Panc1 (cell line): ENCODE measurements at regions not wholly inside any gene's neighbourhood (a gene's known extent, or its start where the extent isn't known, plus 50 kb on each side); places are given as distances from the start of the nearest gene placed in this dataset.

ENCODE experiments used
- ATAC-seq: fragments of 200-7000 bp; cut with Tn5 transposase; 2 replicates; pipeline ENCODE4 v1.9.1; 2020; ENCODE audit warnings: mild to moderate bottlenecking, moderate library complexity
- BruUV-seq: library from RNA; stranded (reverse); fragments of 400-500 nt; replicated peaks from 2 replicates; lab custom pipeline; 2021; lab: Mats Ljungman, UMichigan
- CTCF ChIA-PET: fragments of 300-600 bp; sonication (Branson Sonifier 250); formaldehyde crosslinking; loops from one replicate; lab custom pipeline; 2022; ENCODE audit warnings: antibody characterized with exemption; lab: Charles Lee
- POLR2A ChIA-PET: fragments of 300-600 bp; sonication (Branson Sonifier 250); formaldehyde crosslinking; loops from one replicate; lab custom pipeline; 2022; ENCODE audit warnings: antibody characterized with exemption; lab: Charles Lee
- DNase-seq: peaks from one replicate; pipeline ENCODE4 v3.0.0-alpha.2; 2010; ENCODE audit warnings: low read depth, low spot score
- H3K27ac ChIP-seq: 2 replicates; pipeline ENCODE4 v1.5.1; 2011; ENCODE audit warnings: mild to moderate bottlenecking, low read length, inconsistent platforms
- H3K27me3 ChIP-seq: fragments of 200-500 bp; sonication (Bioruptor generic); 2 replicates; pipeline ENCODE4 v1.6.0; 2014; ENCODE audit warnings: low read length, inconsistent platforms; ENCODE audit not compliant: control insufficient read depth, insufficient read depth
- H3K36me3 ChIP-seq: fragments of 200-500 bp; sonication (Bioruptor generic); 2 replicates; pipeline ENCODE4 v1.5.1; 2014; ENCODE audit warnings: inconsistent platforms, mild to moderate bottlenecking, low read length, moderate library complexity; ENCODE audit not compliant: control insufficient read depth, insufficient read depth
- H3K4me1 ChIP-seq: 2 replicates; pipeline ENCODE4 v1.5.1; 2011; ENCODE audit warnings: inconsistent platforms, mild to moderate bottlenecking, low read length, moderate library complexity; ENCODE audit not compliant: control insufficient read depth, insufficient read depth
- H3K4me3 ChIP-seq, 2 experiments: 2 replicates each; pipeline ENCODE4 v1.5.1; 2011 to 2012; ENCODE audit warnings: low read depth in 2 of 2, low read length in 2 of 2, mild to moderate bottlenecking in 2 of 2, inconsistent platforms in 1 of 2, moderate library complexity in 1 of 2
- H3K9me3 ChIP-seq: fragments of 200-500 bp; sonication (Bioruptor generic); 2 replicates; pipeline ENCODE4 v1.5.1; 2014; ENCODE audit warnings: low read depth, mild to moderate bottlenecking, inconsistent platforms, low read length, moderate library complexity; ENCODE audit not compliant: control insufficient read depth, insufficient read depth
- POLR2AphosphoS5 ChIP-seq: IDR thresholded peaks from 2 replicates; pipeline ENCODE4 v1.6.1; 2012; ENCODE audit warnings: mild to moderate bottlenecking, low read depth, low read length, moderate library complexity
- SIN3A ChIP-seq: IDR thresholded peaks from 2 replicates; pipeline ENCODE4 v1.6.1; 2012; ENCODE audit warnings: low read depth, mild to moderate bottlenecking, low read length, moderate library complexity, borderline replicate concordance; ENCODE audit not compliant: insufficient read depth
- TCF7L2 ChIP-seq: IDR thresholded peaks from 2 replicates; pipeline ENCODE4 v1.6.1; 2011; ENCODE audit warnings: mild to moderate bottlenecking, low read depth, low read length, inconsistent platforms
- in situ Hi-C: cut with HindIII; loops from 2 replicates; pipeline ENCODE4 v1.10.0; 2016; ENCODE audit warnings: low sequenced_read_pairs, low pct_unique_long_range_greater_than_20kb
- intact Hi-C: fragments of 100-400 bp; cut with micrococcal nuclease; formaldehyde crosslinking; loops from one replicate; pipeline ENCODE4 v1.10.0; 2022; ENCODE audit not compliant: unreplicated experiment
- TF ChIP-seq, protein P1 (sequence below), 2 experiments: IDR thresholded peaks; 2 replicates each; pipeline ENCODE4 v1.6.1; 2011 to 2012; ENCODE audit warnings: low read depth in 2 of 2, control low read depth in 1 of 2, low read length in 1 of 2, mild to moderate bottlenecking in 1 of 2, moderate library complexity in 1 of 2; ENCODE audit not compliant: insufficient read depth in 1 of 2
- TF ChIP-seq, protein P2 (sequence below): fragments of 450-650 bp; IDR thresholded peaks from 2 replicates; pipeline ENCODE4 v1.5.1; 2017; ENCODE audit warnings: mild to moderate bottlenecking

DNA sequence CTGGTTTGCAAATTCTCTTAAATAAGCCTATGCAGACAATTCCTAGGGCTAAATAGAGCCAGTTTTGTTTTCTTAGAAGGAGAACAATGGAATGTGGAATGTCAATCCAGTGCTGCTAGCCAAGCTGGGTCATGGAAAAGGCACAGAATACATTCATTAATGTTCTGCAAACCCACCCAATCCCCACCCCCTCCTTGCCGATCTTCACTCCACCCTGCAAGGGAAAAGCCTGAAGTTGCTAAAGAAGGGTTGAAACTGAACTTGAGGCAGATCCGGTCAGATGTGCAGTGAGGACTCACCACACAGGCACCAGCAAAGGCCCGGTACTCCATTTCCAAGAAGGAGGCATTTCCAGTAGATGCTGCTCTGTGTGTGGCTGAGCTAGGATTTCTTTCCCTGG, 179.6 kb downstream of the PLPP3 start:
- ChIA-PET POLR2A (no interaction called here), CTCF (no interaction called here)
- Histone ChIP-seq H3K36me3 (no peaks in the 10 kb centered on the region), H3K9me3 (no peaks in the 10 kb centered on the region), H3K27me3 (no peaks in the 10 kb centered on the region; the same call in none of the 2 replicates), H3K27ac (no peak overlapping the region), H3K4me3 (no peak overlapping the region), H3K4me1 (no peaks in the 10 kb centered on the region)
- in situ Hi-C loops: no loop called here
- no peak for DNase-seq
- no peak for ATAC-seq
- TF ChIP-seq POLR2AphosphoS5 (no peak), SIN3A (no peak), TCF7L2 (no peak)
- TF ChIP-seq, protein P1, sequence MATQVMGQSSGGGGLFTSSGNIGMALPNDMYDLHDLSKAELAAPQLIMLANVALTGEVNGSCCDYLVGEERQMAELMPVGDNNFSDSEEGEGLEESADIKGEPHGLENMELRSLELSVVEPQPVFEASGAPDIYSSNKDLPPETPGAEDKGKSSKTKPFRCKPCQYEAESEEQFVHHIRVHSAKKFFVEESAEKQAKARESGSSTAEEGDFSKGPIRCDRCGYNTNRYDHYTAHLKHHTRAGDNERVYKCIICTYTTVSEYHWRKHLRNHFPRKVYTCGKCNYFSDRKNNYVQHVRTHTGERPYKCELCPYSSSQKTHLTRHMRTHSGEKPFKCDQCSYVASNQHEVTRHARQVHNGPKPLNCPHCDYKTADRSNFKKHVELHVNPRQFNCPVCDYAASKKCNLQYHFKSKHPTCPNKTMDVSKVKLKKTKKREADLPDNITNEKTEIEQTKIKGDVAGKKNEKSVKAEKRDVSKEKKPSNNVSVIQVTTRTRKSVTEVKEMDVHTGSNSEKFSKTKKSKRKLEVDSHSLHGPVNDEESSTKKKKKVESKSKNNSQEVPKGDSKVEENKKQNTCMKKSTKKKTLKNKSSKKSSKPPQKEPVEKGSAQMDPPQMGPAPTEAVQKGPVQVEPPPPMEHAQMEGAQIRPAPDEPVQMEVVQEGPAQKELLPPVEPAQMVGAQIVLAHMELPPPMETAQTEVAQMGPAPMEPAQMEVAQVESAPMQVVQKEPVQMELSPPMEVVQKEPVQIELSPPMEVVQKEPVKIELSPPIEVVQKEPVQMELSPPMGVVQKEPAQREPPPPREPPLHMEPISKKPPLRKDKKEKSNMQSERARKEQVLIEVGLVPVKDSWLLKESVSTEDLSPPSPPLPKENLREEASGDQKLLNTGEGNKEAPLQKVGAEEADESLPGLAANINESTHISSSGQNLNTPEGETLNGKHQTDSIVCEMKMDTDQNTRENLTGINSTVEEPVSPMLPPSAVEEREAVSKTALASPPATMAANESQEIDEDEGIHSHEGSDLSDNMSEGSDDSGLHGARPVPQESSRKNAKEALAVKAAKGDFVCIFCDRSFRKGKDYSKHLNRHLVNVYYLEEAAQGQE (IDR thresholded peaks at IDR 0.05; ENCODE audit: insufficient read depth in 1 of 2, low read depth in 2 of 2, low read length in 1 of 2): no peak
- TF ChIP-seq, protein P2, sequence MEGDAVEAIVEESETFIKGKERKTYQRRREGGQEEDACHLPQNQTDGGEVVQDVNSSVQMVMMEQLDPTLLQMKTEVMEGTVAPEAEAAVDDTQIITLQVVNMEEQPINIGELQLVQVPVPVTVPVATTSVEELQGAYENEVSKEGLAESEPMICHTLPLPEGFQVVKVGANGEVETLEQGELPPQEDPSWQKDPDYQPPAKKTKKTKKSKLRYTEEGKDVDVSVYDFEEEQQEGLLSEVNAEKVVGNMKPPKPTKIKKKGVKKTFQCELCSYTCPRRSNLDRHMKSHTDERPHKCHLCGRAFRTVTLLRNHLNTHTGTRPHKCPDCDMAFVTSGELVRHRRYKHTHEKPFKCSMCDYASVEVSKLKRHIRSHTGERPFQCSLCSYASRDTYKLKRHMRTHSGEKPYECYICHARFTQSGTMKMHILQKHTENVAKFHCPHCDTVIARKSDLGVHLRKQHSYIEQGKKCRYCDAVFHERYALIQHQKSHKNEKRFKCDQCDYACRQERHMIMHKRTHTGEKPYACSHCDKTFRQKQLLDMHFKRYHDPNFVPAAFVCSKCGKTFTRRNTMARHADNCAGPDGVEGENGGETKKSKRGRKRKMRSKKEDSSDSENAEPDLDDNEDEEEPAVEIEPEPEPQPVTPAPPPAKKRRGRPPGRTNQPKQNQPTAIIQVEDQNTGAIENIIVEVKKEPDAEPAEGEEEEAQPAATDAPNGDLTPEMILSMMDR: no peak
- no TSS peak for BruUV-seq
- intact Hi-C loops: no loop called here

DNA sequence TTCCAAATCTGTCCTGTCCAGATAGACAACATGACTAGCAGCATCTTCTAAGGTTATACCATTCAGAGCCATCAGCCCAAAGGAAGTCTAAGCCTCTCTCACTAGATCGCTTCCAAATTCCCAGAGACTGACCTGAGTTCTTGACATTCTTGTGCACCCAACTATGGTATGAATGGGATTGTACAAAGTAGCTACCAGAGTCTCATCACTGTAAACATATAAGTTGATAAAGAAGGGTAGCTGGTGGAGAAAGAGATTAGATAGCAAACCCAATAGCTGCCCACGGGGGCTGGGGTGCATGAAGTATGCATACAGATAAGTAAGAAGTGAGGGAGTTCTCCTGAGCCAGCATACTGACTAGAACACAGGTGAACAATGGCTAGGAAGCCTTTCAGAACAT, 180.0 kb downstream of the PLPP3 start:
- in situ Hi-C loops (no loop called here), intact Hi-C loops (no loop called here)
- ChIA-PET POLR2A (no interaction called here), CTCF (no interaction called here)
- Histone ChIP-seq H3K4me3 (no peak overlapping the region), H3K9me3 (no peaks in the 10 kb centered on the region), H3K27ac (no peak overlapping the region), H3K4me1 (no peaks in the 10 kb centered on the region), H3K27me3 (no peaks in the 10 kb centered on the region; the same call in none of the 2 replicates), H3K36me3 (no peaks in the 10 kb centered on the region)
- DNase-seq (no peak), ATAC-seq (no peak)
- BruUV-seq: no TSS peak
- TF ChIP-seq SIN3A: no peak
- TF ChIP-seq, protein P2: no peak
- TF ChIP-seq POLR2AphosphoS5: no peak
- TF ChIP-seq, protein P1 (IDR thresholded peaks at IDR 0.05; ENCODE audit: insufficient read depth in 1 of 2, low read depth in 2 of 2, low read length in 1 of 2): no peak
- no peak for TF ChIP-seq TCF7L2
